ENCODE measurements at regions not wholly inside any gene's neighbourhood (a gene's known extent, or its start where the extent isn't known, plus 50 kb on each side); places are given as distances from the start of the nearest gene placed in this dataset.

- DNase-seq (ENCODE audit: insufficient read length, low spot score): peak; percentile 32
- peak; percentile 95 for FAIRE-seq
Measured at GRCh38 chr7:55641273-55641691, 69.0 kb upstream of the VOPP1 start.

GRCh38 chr7:55639640-55640039 lies 67.3 kb upstream of the VOPP1 start:
- no peak for FAIRE-seq

GRCh38 chr7:55629051-55629677 lies 56.9 kb upstream of the VOPP1 start:
- FAIRE-seq: no peak
- no peak for DNase-seq (ENCODE audit: insufficient read length, low spot score)

More at GRCh38 chr7:55639640-55640039, 67.3 kb upstream of the VOPP1 start:
- no peak for DNase-seq (ENCODE audit: insufficient read length, low spot score)

- FAIRE-seq: peak; percentile 45
- DNase-seq (ENCODE audit: insufficient read length, low spot score): no peak
Measured at GRCh38 chr7:55624813-55625212, 52.5 kb upstream of the VOPP1 start.

- no peak for DNase-seq (ENCODE audit: insufficient read length, low spot score)
Measured at GRCh38 chr7:55623617-55624016, 51.3 kb upstream of the VOPP1 start.

GRCh38 chr7:55622241-55622640 lies 49.9 kb upstream of the VOPP1 start:
- FAIRE-seq (no peak), DNase-seq (ENCODE audit: insufficient read length, low spot score) (no peak)

More at GRCh38 chr7:55623617-55624016, 51.3 kb upstream of the VOPP1 start:
- FAIRE-seq: no peak

Data from GM19239 (cell line).